HCT116 (cell line): ENCODE measurements at regions not wholly inside any gene's neighbourhood (a gene's known extent, or its start where the extent isn't known, plus 50 kb on each side); places are given as distances from the start of the nearest gene placed in this dataset.

Source experiments
- ATAC-seq: fragments of 200-7000 bp; cut with Tn5 transposase; 2 replicates; pipeline ENCODE4 v1.9.1; 2020; ENCODE audit warnings: mild to moderate bottlenecking, moderate library complexity
- BruUV-seq: library from RNA; stranded (reverse); fragments of 400-500 nt; replicated peaks from 2 replicates; lab custom pipeline; 2021; lab: Mats Ljungman, UMichigan
- CTCF ChIA-PET: fragments of 300-600 bp; sonication (Branson Sonifier 250); formaldehyde crosslinking; loops from one replicate; lab custom pipeline; 2021; ENCODE audit warnings: antibody characterized with exemption; lab: Charles Lee
- POLR2A ChIA-PET: fragments of 300-600, 350-600 bp; sonication (Branson Sonifier 250); formaldehyde crosslinking; loops from one replicate; lab custom pipeline; 2021; ENCODE audit warnings: antibody characterized with exemption; lab: Charles Lee
- RAD21 ChIA-PET, 2 experiments: fragments of 300-600 bp; sonication (Branson Sonifier 250); formaldehyde crosslinking; loops; one replicate each; lab custom pipeline; 2023; ENCODE audit warnings: low total read pairs in 2 of 2; ENCODE audit not compliant: uncharacterized antibody in 2 of 2, unreplicated experiment in 2 of 2, low non-redundant PET in 1 of 2; lab: Charles Lee
- DNase-seq: peaks from one replicate; pipeline ENCODE4 v3.0.0-alpha.2; 2010; ENCODE audit warnings: low read depth, low spot score
- H2AFZ ChIP-seq: fragments of 200-600 bp; shearing (Covaris generic), sonication (generic); 2 replicates; pipeline ENCODE4 v1.6.1; 2017; ENCODE audit warnings: low read depth, mixed run types, mixed read lengths, antibody characterized with exemption, low read length; ENCODE audit not compliant: poor library complexity, severe bottlenecking
- H3K27ac ChIP-seq: 2 replicates; pipeline ENCODE4 v1.5.1; 2012; ENCODE audit warnings: low read depth, low read length
- H3K27me3 ChIP-seq: fragments of 200-600 bp; sonication (generic); 2 replicates; pipeline ENCODE4 v1.6.1; 2016; ENCODE audit warnings: mixed run types, low read length, mixed read lengths; ENCODE audit not compliant: insufficient read depth
- H3K36me3 ChIP-seq, 2 experiments: fragments of 200-500 bp in 1 of 2; fragments of 200-600 bp in 1 of 2; sonication (Bioruptor generic) in 1 of 2; sonication (generic) in 1 of 2; 2 replicates each; pipeline versions ENCODE4 v1.5.1 to v1.6.1; 2014 to 2016; ENCODE audit warnings: low read length in 2 of 2, inconsistent platforms in 1 of 2, mixed read lengths in 1 of 2, mixed run types in 1 of 2; ENCODE audit not compliant: insufficient read depth in 2 of 2, control insufficient read depth in 1 of 2
- H3K4me1 ChIP-seq, 2 experiments: fragments of 200-600 bp in 1 of 2; sonication (generic) in 1 of 2; 2 replicates each; pipeline versions ENCODE4 v1.5.1 to v1.6.1; 2012 to 2017; ENCODE audit warnings: low read length in 2 of 2, inconsistent platforms in 1 of 2, mild to moderate bottlenecking in 1 of 2, mixed read lengths in 1 of 2, mixed run types in 1 of 2, moderate library complexity in 1 of 2; ENCODE audit not compliant: insufficient read depth in 2 of 2, control insufficient read depth in 1 of 2
- H3K4me2 ChIP-seq: fragments of 200-600 bp; sonication (generic); 2 replicates; pipeline ENCODE4 v1.6.1; 2017; ENCODE audit warnings: mixed run types, low read length, mixed read lengths
- H3K4me3 ChIP-seq, 2 experiments: fragments of 200-600 bp in 1 of 2; sonication (generic) in 1 of 2; replicated peaks in 1 of 2; 2 replicates each; pipeline ENCODE4 v1.5.1; 2011 to 2016; ENCODE audit warnings: low read length in 2 of 2, control low read depth in 1 of 2, low read depth in 1 of 2, mild to moderate bottlenecking in 1 of 2, mixed read lengths in 1 of 2, mixed run types in 1 of 2
- H3K79me2 ChIP-seq: fragments of 200-600 bp; sonication (generic); 2 replicates; pipeline ENCODE4 v1.6.1; 2017; ENCODE audit warnings: mild to moderate bottlenecking, mixed run types, low read length, moderate library complexity, mixed read lengths; ENCODE audit not compliant: insufficient read depth
- H3K9ac ChIP-seq: fragments of 200-600 bp; sonication (generic); 2 replicates; pipeline ENCODE4 v1.6.1; 2016; ENCODE audit warnings: low read length, mixed read lengths
- H3K9me2 ChIP-seq: fragments of 200-600 bp; sonication (generic), shearing (Covaris generic); 2 replicates; pipeline ENCODE4 v1.6.1; 2017; ENCODE audit warnings: mixed run types, mild to moderate bottlenecking, moderate library complexity; ENCODE audit not compliant: insufficient read depth
- H3K9me3 ChIP-seq, 2 experiments: fragments of 200-500 bp in 1 of 2; fragments of 200-600 bp in 1 of 2; sonication (Bioruptor generic) in 1 of 2; sonication (generic) in 1 of 2; 2 replicates each; pipeline ENCODE4 v1.6.1; 2014 to 2017; ENCODE audit warnings: low read length in 2 of 2, mixed read lengths in 2 of 2, inconsistent platforms in 1 of 2, low read depth in 1 of 2, mild to moderate bottlenecking in 1 of 2, mixed run types in 1 of 2, moderate library complexity in 1 of 2; ENCODE audit not compliant: control insufficient read depth in 1 of 2, insufficient read depth in 1 of 2
- H4K20me1 ChIP-seq: fragments of 200-600 bp; sonication (generic), shearing (Covaris generic); 2 replicates; pipeline ENCODE4 v1.6.1; 2017; ENCODE audit warnings: mixed run types, mild to moderate bottlenecking, moderate library complexity; ENCODE audit not compliant: insufficient read depth
- ATF3 ChIP-seq: IDR thresholded peaks from 2 replicates; pipeline ENCODE4 v1.6.1; 2012
- CTCF ChIP-seq, 3 experiments: fragments of 200-600 bp in 1 of 3; sonication (generic) in 1 of 3; IDR thresholded peaks in 2 of 3; conservative IDR thresholded peaks in 1 of 3; 2 replicates each; pipeline ENCODE4 v1.5.1; 2012 to 2017; ENCODE audit warnings: low read depth in 2 of 3, low read length in 2 of 3, antibody characterized with exemption in 1 of 3, borderline replicate concordance in 1 of 3, control low read depth in 1 of 3, mild to moderate bottlenecking in 1 of 3, mixed read lengths in 1 of 3, mixed run types in 1 of 3, moderate library complexity in 1 of 3; ENCODE audit not compliant: insufficient read depth in 1 of 3
- EGR1 ChIP-seq: IDR thresholded peaks from 2 replicates; pipeline ENCODE4 v1.6.1; 2012; ENCODE audit warnings: low read depth
- ELF1 ChIP-seq: IDR thresholded peaks from 2 replicates; pipeline ENCODE4 v1.6.1; 2012; ENCODE audit warnings: low read depth, borderline replicate concordance
- EZH2 ChIP-seq: fragments of 200-600 bp; sonication (generic); IDR thresholded peaks from 2 replicates; pipeline ENCODE4 v1.6.1; 2017; ENCODE audit warnings: antibody characterized with exemption, mixed run types
- EZH2phosphoT487 ChIP-seq: fragments of 200-600 bp; IDR thresholded peaks from 2 replicates; pipeline ENCODE4 v1.6.1; 2018; ENCODE audit warnings: antibody characterized with exemption, borderline replicate concordance
- JUND ChIP-seq: IDR thresholded peaks from 2 replicates; pipeline ENCODE4 v1.6.1; 2012
- POLR2A ChIP-seq: IDR thresholded peaks from 2 replicates; pipeline ENCODE4 v1.7.0; 2011; ENCODE audit warnings: borderline replicate concordance; ENCODE audit not compliant: insufficient read depth, insufficient read length; ENCODE audit errors: extremely low read depth
- POLR2AphosphoS5 ChIP-seq: IDR thresholded peaks from 2 replicates; pipeline ENCODE4 v1.6.1; 2011; ENCODE audit warnings: mild to moderate bottlenecking, low read depth, low read length, moderate library complexity
- RAD21 ChIP-seq: IDR thresholded peaks from 2 replicates; pipeline ENCODE4 v1.6.1; 2012; ENCODE audit warnings: low read depth, mild to moderate bottlenecking
- SIN3A ChIP-seq: IDR thresholded peaks from 2 replicates; pipeline ENCODE4 v1.6.1; 2012; ENCODE audit warnings: low read depth
- SRF ChIP-seq: IDR thresholded peaks from 2 replicates; pipeline ENCODE4 v1.6.1; 2012; ENCODE audit warnings: low read depth
- TCF7L2 ChIP-seq: IDR thresholded peaks from 2 replicates; pipeline ENCODE4 v1.7.0; 2011; ENCODE audit warnings: borderline replicate concordance, inconsistent platforms; ENCODE audit not compliant: insufficient read depth, insufficient read length; ENCODE audit errors: extremely low read depth
- ZBTB33 ChIP-seq: IDR thresholded peaks from 2 replicates; pipeline ENCODE4 v1.6.1; 2011; ENCODE audit warnings: mild to moderate bottlenecking, low read length, moderate library complexity; ENCODE audit not compliant: insufficient replicate concordance; ENCODE audit errors: extremely low read depth
- ZFX ChIP-seq: fragments of 450-650 bp; IDR thresholded peaks from 2 replicates; pipeline ENCODE4 v1.6.1; 2017
- ZNF274 ChIP-seq: fragments of 200-500 bp; sonication (Bioruptor generic); IDR thresholded peaks from 2 replicates; pipeline ENCODE4 v1.6.1; 2014; ENCODE audit warnings: mild to moderate bottlenecking, low read depth, low read length, inconsistent platforms
- intact Hi-C: fragments of 100-400 bp; cut with micrococcal nuclease; formaldehyde crosslinking; loops from 2 replicates; pipeline ENCODE4 v1.10.0; 2022

DNA sequence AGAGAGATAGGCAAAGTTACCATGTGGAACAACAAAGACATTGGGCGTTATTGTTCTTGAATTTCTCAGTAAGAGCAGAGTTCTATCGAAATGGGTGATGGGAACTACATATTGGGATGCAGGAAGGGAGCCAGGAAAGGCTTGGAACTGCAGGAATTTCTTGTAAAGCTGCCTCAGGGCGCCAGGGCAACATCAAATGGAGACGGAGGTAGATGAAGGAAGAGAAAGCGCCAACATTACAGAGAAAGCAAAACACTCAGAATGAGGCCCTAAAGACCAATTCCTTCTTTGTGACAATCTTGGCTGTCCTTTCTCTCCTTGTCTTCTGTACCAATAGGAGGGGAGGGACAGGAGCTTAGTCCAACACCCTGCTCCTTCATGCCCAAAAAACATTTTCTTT lies 148.4 kb downstream of the RPAP3 start:
- no peaks in the 10 kb centered on the region for H3K27me3 ChIP-seq
- intact Hi-C loops: no loop called here
- ChIA-PET CTCF (no interaction called here), POLR2A (no interaction called here), RAD21 (no interaction called here)
- peaks cover 0 to 11% of the 10 kb centered on the region in 2 experiments; a peak in 2 of 4 replicates for H3K4me1 ChIP-seq
- H4K20me1 ChIP-seq: no peaks in the 10 kb centered on the region
- H3K4me2 ChIP-seq: no peak overlapping the region
- peaks cover 8 to 25% of the 10 kb centered on the region in 2 experiments; a peak in 3 of 4 replicates for H3K9me3 ChIP-seq
- TF ChIP-seq ZBTB33 (no peak), CTCF (IDR thresholded peaks at IDR 0.05 in 2 of 3, conservative IDR thresholded peaks at IDR 0.05 in 1 of 3; ENCODE audit: borderline replicate concordance in 1 of 3, insufficient read depth in 1 of 3, low read depth in 2 of 3, low read length in 2 of 3) (no peak), ELF1 (no peak), TCF7L2 (no peak), SRF (no peak), EZH2 (no peak), POLR2A (no peak), SIN3A (no peak), EGR1 (no peak), ATF3 (no peak), ZNF274 (no peak), ZFX (no peak), POLR2AphosphoS5 (no peak), JUND (no peak), RAD21 (no peak), EZH2phosphoT487 (no peak)
- BruUV-seq: no TSS peak
- no peak overlapping the region for H3K9ac ChIP-seq
- no peak for ATAC-seq
- no peaks in the 10 kb centered on the region for H3K36me3 ChIP-seq
- no peak overlapping the region for H2AFZ ChIP-seq
- H3K9me2 ChIP-seq: no peaks in the 10 kb centered on the region
- H3K27ac ChIP-seq: no peak overlapping the region
- no peaks in the 10 kb centered on the region for H3K79me2 ChIP-seq
- H3K4me3 ChIP-seq: no peak overlapping the region
- DNase-seq: no peak
